HG03135 (cell line): ENCODE measurements at regions not wholly inside any gene's neighbourhood (a gene's known extent, or its start where the extent isn't known, plus 50 kb on each side); places are given as distances from the start of the nearest gene placed in this dataset.
"Not testable (repeated sequence)": the region's sequence is repeated elsewhere in the genome, so short reads cannot be mapped to it uniquely, and the experiment has no call there.

ENCODE experiments used
- ATAC-seq: cut with Tn5 transposase; IDR thresholded peaks from one replicate; pipeline ENCODE4 v1.9.1; 2021; ENCODE audit warnings: mild to moderate bottlenecking, moderate library complexity; ENCODE audit not compliant: unreplicated experiment

DNA sequence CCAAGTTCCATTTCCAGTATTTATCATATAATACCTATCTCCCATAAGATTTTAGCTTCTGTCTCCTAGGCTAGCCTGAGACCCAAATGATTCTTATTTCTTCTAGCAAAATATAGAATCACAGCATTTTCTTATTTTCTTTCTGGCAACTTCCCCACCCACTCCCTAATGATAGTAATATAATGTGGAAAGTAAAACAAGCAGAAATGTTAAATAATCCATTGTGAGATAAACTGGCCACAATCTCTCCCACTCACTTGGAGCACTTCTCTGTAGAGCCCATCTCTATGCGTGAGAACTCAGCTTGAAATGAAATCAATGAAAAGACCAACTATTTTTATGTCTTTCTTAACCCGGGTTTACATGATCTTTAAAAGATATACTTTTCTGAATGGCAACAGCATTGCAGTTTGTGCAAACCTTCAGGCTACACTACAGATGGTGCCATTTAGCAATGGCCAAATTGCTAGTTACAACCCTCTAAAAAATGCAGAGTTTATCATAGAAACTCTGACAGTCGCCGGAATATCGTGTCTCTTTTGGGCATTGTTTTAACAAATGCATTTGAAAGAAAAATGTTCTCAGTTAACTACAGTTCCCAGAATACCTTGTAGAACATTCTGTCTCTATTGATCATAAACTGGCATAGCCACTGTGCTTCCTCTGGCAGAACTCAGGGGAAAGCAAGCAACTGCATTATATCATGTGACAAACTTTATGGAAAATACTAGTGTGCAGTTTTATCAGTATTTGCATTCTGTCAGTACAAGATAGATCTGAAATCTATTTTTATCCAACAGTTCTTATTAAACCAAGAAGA, 1407.4 kb upstream of the ZEB2 start:
- no peak for ATAC-seq

DNA sequence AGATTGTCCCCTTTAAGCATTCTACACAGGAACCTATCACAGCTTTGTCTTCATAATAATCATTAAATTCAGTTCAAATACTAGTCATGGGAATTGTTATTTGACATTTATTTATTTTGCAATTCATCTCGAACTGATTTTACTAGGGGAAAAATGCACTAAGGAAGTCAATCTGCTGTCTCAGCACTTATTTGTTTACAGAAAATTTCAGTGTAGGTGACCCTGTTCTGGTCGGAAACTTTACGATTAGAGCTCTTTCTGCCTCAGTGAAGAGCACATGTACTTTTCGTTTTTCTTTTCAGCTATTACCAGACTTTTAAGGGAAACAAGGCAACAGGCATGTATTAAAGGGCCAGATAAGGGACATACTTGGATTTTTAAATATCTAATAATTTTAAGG, 1405.7 kb upstream of the ZEB2 start:
- no peak for ATAC-seq

DNA sequence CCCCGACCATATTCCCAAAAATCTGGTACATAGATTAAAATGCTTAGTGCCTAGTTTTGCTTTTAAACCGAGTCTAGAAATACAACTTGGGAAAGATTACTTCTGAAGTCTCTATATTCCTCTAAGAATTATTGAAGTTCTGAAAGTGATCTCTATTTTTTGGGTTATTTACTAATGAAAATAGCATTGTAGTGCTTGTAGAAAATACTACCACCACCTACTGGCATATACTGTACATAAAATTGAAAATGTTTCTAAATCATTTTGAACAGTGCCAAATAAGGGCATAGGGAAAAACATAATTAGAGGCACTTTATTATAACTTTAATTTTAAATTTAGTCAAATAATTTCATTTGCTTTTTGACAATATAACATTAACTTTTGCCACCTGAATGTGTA, 1399.6 kb upstream of the ZEB2 start:
- no peak for ATAC-seq

DNA sequence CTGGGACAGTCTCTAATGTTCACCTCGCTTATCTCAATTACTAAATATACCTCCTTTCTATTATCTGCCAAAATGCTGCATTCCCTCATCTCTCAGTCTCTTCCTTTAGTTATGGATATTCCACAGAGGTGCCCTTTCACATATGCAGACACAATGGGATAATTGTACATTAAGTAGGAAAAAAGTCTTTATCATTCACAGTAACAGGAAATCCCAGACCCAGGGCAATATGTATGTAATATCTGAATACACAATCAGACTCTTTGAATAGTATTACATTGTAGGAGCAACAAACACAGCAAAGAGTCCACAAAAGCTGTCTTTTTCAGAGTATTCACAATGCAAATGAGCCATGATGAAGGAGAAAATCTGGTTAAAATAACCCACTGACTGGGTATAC, 1399.0 kb upstream of the ZEB2 start:
- ATAC-seq: no peak

DNA sequence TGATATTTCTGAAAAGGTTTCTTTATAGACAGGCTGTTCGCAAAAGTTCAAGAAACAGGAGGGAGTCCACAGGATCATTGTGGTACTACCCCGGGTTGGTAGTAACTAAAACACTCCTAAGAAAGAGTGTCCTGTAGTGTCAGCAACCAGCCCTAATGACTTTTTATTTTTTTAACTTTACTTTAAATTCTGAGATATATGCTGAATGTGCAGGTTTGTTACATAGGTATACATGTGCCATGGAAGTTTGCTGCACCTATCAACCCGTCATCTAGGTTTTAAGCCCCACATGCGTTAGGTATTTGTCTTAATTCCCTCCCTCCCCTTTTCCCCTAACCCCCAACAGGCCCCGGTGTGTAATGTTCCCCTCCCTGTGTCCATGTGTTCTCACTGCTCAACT, 1396.9 kb upstream of the ZEB2 start:
- no peak for ATAC-seq

DNA sequence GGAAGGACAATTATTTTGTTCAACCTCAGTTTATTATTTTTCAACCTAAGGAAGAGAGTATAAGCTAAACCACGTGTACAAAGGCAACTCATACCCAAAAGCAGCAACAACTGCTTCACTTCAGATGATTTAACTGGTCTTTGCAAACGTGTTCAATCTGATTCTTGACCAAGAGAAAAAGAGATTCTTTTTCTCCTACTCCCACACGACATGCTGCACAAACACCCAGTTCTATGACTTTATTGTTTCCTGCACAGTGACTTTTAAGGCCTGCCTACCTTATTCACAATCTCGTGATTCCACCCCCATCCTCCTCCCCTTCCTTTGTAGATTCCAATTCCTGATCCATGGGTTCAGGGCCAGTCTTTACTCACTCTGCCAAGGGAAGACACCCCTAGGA, 1394.8 kb upstream of the ZEB2 start:
- ATAC-seq: no peak

DNA sequence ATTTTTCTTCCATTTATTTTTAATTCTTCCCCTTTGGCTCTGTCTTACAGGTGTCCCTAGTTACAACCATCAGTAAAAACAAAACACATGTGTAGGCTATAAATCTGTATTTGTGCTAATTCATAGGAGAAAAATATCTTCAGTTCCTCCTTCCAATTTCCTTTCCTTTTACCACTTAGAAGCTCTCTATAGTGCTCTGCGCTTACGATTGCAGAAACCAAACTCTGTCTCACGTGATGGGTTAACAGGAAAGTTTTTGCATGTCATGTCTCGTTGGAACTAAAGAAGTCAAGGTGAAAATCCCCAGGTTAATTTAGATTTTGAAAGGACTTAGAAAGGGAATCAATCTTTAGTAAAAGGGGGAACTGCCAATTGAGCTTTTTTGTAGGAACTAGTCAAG, 1390.5 kb upstream of the ZEB2 start:
- no peak for ATAC-seq

DNA sequence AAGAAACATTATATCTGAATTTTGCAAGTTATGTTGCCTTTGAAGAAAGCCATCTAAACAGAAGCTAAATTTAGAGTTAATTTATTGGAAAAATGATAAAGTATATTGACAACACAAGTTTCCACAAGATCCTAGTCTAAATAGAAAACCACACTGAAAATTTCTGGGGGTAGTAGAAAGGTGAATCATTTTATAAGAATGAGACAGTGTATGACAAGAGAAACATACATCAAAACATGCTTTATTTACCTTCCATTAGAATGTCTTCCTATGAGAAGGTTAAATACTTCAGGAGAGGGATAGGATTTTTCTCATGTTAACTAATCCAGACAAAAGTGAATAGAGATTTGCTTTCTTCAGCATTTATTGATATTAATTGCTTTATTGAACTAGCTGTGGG, 1389.8 kb upstream of the ZEB2 start:
- ATAC-seq: no peak

DNA sequence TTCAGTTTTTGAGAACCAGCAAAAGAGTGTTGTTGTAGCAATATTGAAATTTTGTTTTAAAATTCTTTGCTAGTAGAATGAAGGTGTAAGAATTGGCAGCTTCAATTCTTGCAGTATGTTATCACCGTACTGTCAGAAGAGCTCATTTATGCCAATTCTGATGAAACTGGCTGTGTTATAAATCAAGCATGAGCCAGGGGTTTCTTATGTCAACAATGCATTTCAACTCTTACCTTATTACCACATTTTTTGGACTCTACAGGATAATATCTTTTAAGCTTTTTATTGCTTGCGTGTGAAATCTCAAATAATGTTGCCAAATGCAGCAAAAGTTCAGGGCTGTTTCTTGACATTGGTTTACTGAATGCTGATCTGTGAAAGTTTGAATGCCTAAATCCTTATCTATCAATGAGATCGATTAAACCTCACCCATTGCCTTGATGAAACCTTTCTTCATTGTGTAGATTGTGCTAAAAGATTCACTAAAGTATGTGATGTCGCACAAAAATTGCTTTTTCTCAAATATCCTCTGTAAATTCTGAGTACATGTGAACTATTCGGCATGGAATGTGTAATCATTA, 1389.3 kb upstream of the ZEB2 start:
- ATAC-seq: no peak

DNA sequence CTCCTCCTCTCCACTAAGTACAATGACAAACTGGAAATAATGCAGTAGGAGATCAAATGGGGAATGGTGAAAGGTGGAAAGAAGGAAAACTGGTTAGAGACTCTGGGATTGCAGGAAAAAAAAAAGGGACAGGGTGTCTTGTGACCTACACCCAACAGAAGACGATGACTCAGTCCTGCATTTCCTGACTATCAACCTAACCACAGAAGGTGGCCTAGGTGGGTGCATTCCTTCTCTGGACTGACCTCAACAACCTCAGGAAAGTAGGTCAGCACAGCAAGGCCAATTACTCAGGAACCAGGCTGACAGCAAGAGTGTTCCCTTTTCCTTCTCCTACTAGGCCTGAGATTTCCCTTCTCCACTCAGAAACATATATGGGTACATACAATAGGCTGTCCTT, 1386.4 kb upstream of the ZEB2 start:
- ATAC-seq: no peak

DNA sequence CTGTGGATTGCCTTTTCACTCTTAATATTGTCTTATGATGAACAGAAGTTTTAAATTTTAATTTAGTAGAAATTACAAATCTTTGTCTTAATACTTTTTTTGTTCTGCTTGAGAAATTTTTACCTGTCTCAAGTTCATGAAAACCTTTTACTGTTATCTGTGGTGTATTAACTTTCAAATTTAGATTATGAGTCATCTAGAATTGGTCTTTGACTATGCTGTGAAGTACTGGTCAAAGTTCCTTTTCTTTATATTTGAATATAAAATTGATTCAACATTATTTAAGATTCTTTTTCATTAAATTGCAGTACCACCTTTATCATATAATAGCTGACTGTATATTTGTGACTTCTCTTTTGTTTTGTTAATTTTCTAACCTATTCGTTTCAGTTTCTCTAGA, 1385.5 kb upstream of the ZEB2 start:
- no peak for ATAC-seq

DNA sequence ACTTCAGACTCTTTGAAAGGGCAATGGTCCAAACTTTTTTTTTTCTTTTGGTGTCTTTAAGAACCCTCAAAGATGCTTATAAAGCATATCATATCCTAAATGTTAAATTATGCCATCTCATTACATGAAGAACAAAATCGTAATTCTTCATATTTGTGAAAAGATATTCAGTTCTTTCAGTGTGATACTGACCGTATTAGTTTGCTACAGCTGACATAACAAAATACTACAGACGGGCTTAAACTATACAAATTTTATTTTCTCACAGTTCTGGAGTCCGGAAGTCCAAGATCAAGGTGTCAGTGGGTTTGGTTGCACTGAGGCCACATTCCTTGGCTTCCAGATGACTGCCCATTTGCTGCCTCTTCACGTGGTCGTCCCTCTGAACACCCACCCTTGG, 1377.2 kb upstream of the ZEB2 start:
- ATAC-seq: no peak

DNA sequence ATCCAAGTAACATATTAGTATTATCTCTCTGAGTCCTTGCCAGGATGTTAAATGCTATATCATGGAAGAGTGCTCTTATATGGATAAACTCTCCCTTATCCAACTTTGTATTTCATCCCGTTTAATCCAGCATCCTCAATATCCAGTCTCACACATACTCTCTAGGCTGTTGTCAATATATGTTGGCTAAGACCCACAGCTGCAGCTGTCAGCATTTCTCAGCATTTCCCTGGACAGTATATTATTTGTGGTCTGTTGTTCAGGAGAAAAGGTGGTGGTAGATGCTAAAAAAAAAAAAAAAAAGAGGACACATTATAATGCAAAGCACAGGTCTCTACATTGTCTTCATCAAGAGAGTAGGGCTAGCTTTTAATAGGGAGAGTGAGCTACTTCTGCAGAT, 1368.0 kb upstream of the ZEB2 start:
- ATAC-seq: no peak

DNA sequence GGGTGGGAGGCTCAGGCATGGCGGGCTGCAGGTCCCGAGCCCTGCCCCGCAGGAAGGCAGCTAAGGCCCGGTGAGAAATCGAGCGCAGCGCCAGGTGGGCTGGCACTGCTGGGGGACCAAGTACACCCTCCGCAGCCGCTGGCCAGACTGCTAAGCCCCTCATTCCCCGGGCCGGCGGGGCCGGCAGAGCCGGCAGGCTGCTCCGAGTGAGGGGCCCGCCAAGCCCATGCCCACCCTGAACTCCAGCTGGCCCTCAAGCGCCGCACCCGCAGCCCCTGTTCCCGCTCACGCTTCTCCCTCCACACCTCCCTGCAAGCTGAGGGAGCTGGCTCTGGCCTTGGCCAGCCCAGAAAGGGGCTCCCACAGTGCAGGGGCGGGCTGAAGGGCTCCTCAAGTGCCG, 1361.1 kb upstream of the ZEB2 start:
- not testable (repeated sequence) for ATAC-seq

DNA sequence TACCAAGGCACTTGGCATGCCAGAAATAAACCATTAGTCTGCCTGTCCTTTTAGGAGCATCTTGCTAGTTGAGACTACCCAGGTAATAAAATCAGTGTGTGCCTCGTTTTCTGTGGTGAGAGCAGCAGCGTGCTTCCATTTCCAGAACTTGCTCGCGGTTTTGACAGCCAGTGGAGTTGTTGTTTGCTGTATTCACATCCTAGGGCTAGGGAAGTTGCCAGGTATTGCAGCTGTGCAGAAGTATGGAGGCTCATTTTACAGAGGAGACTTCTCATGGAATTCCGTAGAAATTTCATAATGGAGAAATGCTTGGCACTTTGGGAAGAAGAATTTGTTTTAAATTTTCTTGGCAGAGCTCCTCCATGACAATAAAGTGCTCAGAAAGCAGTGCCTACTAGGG, 1355.1 kb upstream of the ZEB2 start:
- no peak for ATAC-seq

DNA sequence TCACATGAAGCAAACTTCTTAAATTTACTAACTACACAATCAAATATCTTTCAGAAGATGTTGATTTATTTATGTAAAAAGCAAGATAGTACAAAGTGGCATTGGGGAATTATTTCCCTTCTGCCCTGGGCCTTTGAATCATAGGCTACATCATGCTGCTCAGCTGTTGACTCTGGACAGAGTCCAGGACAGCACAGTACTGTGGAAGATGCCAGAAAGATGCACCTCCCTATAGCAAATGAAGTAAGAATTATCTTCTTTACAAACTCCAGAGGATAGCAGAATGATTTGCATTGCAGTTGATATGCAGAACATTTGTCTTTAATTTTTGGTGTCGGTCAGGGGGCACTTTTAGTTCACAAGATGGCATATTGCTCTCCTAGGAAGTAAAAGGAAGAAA, 1354.5 kb upstream of the ZEB2 start:
- ATAC-seq: no peak

DNA sequence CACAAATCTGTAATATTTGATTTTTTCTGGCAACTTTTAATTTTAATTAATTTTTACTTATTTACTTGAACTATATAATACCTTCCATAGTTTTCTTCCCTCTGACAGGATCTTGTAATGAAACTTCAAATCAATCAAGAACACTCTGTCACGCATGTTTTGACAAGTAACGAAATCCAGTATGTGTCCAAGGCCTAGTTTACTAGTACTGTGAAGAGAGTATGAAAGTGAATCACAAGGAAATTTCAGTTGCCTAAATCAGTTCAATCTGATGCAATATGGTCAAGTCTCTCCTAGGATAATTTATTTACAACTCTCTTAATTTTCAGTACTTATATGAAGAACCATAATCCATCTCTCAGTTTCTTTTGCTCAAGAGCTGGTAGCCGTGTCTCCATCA, 1344.6 kb upstream of the ZEB2 start:
- ATAC-seq: no peak

DNA sequence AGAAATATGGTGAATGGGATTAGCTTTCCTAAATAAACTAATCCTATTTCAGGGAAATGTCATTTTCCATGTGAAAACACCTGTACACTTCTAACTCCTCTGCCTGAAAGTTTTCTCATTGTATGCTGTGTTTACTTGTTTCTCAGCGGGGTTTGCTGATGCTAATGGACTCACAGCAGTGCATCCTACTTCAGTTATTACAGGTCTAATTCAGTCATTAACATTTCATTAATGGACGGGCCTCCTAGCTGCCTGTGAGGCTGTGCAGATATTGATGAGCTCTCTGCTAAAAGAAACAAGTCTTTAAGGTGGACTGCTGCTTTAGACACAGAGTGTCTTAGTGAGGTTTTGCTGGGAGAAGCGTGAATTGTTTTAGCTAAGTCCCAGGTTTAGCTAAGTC, 1342.0 kb upstream of the ZEB2 start:
- ATAC-seq: no peak

DNA sequence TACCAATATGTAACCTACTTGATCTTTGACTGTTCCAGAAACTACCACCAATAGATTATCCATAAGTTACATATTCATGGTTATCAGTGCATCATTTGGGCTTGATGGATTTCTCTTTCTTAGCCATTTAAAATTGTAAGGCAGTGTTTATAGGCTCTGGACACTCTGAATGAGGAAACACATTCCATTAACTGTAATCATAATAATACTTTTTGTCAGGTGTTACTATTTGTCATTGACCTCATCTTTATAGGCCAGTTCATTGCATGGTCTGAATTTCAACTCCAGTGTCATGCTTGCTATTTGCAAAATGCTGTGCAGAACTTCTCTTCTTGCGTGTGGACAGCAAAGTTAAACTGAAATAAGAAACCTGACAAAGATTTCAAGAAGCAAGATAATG, 1340.2 kb upstream of the ZEB2 start:
- ATAC-seq: no peak

DNA sequence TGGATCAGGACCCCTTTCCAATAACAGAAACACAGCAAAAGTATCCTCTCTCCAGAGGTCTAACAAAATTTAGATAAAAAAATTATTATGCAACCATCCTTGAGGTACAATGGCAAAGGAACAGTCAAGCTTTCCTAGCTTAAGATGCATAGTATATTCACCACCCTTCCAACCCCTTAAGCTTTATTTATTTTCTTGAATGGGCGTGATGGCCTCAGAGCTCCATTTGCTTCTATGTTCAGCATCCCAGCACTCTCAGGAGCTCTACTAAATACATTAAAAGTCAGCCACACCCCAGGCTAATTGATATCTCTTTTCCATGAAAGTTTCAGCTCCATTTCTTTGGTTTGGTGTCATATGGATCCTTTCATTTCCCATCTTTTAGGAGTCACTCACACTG, 1335.2 kb upstream of the ZEB2 start:
- ATAC-seq: no peak

DNA sequence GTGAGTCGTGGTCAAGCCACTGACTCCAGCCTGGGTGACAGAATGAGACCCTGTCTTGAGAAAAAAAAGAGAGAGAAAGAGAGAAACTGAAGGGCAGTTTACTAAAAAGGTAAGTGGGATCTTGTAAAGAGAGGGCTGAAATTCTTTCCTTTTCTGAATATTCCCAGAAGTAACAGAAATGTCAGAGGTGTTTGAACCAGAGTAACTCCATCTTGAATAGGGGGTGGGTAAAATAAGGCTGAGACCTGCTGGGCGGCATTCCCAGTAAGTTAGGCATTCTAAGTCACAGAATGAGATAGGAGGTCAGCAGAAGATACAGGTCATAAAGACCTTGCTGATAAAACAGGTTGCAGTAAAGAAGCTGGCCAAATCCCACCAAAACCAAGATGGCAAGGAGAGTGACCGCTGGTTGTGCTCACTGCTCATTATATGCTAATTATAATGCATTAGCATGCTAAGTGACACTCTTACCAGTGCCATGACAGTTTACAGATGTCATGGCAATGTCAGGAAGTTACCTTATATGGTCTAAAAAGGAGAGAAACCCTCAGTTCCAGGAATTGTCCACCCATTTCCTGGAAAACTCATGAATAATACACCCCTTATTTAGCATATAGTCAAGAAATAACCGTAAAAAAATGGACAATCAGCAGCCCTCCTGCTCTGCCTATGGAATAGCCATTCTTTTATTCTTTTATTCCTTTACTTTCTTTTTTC, 1334.3 kb upstream of the ZEB2 start:
- no peak for ATAC-seq

DNA sequence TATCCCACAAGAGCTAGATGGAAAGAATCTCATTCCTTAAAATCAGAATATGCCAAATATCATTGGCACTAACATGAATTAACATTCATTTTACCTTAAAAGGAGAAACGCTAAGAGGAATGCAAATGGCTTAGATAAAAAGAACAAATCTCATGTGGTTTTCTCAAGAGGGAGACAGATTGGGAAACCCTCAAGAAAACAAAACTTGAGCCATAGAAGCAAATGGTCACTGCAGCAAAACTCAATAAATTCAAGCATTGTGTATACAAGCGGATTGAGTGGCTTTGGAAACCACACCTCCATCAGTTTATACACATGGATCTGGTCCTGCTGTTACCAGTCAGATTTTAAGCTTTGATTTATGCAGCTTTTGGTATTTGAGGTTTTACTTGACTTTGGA, 1331.8 kb upstream of the ZEB2 start:
- ATAC-seq: no peak
